CD14-positive monocyte (primary cell): ENCODE measurements at regions not wholly inside any gene's neighbourhood (a gene's known extent, or its start where the extent isn't known, plus 50 kb on each side); places are given as distances from the start of the nearest gene placed in this dataset.

Source experiments
- DNase-seq, 3 donors: peaks; one replicate each; pipeline ENCODE4 v3.0.0-alpha.2; 2011 to 2022
- H2AFZ ChIP-seq: 2 replicates; pipeline ENCODE4 v1.6.0; 2012; ENCODE audit warnings: mild to moderate bottlenecking, low read depth, low read length, inconsistent platforms; ENCODE audit not compliant: insufficient read depth, poor library complexity, severe bottlenecking
- H3K27ac ChIP-seq, 2 donors: 1 replicate in 1 of 2; 2 replicates in 1 of 2; pipeline ENCODE4 v1.5.1; 2012 to 2013; ENCODE audit warnings: low read length in 2 of 2, control low read depth in 1 of 2, inconsistent platforms in 1 of 2, low read depth in 1 of 2, mild to moderate bottlenecking in 1 of 2
- H3K27me3 ChIP-seq, 2 donors: one replicate each; pipeline versions ENCODE4 v1.6.0 to v1.6.1; 2011 to 2013; ENCODE audit warnings: low read length in 2 of 2; ENCODE audit not compliant: control insufficient read depth in 2 of 2, insufficient read depth in 2 of 2
- H3K36me3 ChIP-seq, 2 donors: replicated peaks in 1 of 2; 1 replicate in 1 of 2; 2 replicates in 1 of 2; pipeline versions ENCODE4 v1.5.1 to v1.6.1; 2012 to 2013; ENCODE audit warnings: low read length in 2 of 2, control low read depth in 1 of 2, inconsistent platforms in 1 of 2, mild to moderate bottlenecking in 1 of 2; ENCODE audit not compliant: insufficient read depth in 2 of 2, control insufficient read depth in 1 of 2
- H3K4me1 ChIP-seq, 2 donors: 1 replicate in 1 of 2; 2 replicates in 1 of 2; pipeline versions ENCODE4 v1.5.1 to v1.6.1; 2012 to 2013; ENCODE audit warnings: low read length in 2 of 2, control low read depth in 1 of 2, inconsistent platforms in 1 of 2, mild to moderate bottlenecking in 1 of 2, moderate library complexity in 1 of 2; ENCODE audit not compliant: insufficient read depth in 2 of 2, control insufficient read depth in 1 of 2
- H3K4me2 ChIP-seq: replicated peaks from 2 replicates; pipeline ENCODE3; 2012; ENCODE audit warnings: low read length, moderate library complexity, mild to moderate bottlenecking; ENCODE audit not compliant: poor library complexity, severe bottlenecking; ENCODE audit errors: extremely low read depth
- H3K4me3 ChIP-seq, 3 experiments: fragments of 200-600 bp in 1 of 3; sonication (generic) in 1 of 3; replicated peaks in 1 of 3; 1 replicate in 2 of 3; 2 replicates in 1 of 3; pipeline ENCODE4 v1.5.1; 2011 to 2013; ENCODE audit warnings: low read length in 3 of 3, mild to moderate bottlenecking in 3 of 3, control low read depth in 2 of 3, low read depth in 2 of 3, inconsistent platforms in 1 of 3, moderate library complexity in 1 of 3
- H3K79me2 ChIP-seq: 2 replicates; pipeline ENCODE4 v1.6.0; 2012; ENCODE audit warnings: mild to moderate bottlenecking, control low read depth, inconsistent platforms, low read length, moderate library complexity; ENCODE audit not compliant: insufficient read depth
- H3K9ac ChIP-seq: 2 replicates; pipeline ENCODE4 v1.6.0; 2017; ENCODE audit warnings: low read length, mild to moderate bottlenecking; ENCODE audit not compliant: insufficient read depth, poor library complexity, severe bottlenecking
- H3K9me3 ChIP-seq, 2 donors: replicated peaks in 1 of 2; 1 replicate in 1 of 2; 2 replicates in 1 of 2; pipeline versions ENCODE4 v1.5.1 to v1.6.1; 2012 to 2013; ENCODE audit warnings: low read length in 2 of 2, control low read depth in 1 of 2; ENCODE audit not compliant: control insufficient read depth in 1 of 2, insufficient read depth in 1 of 2
- H4K20me1 ChIP-seq: 2 replicates; pipeline ENCODE4 v1.6.0; 2012; ENCODE audit warnings: mild to moderate bottlenecking, low read length, control low read depth, moderate library complexity; ENCODE audit not compliant: insufficient read depth
- H3K27ac Mint-ChIP-seq, 7 donors: one replicate each; pipeline ENCODE4 v1.8.0; 2020; ENCODE audit warnings: mild to moderate bottlenecking in 7 of 7, mixed read lengths in 7 of 7, moderate library complexity in 6 of 7, inconsistent platforms in 2 of 7
- H3K27me3 Mint-ChIP-seq, 3 donors: one replicate each; pipeline ENCODE4 v1.8.0; 2021 to 2022; ENCODE audit warnings: low read depth in 3 of 3, mild to moderate bottlenecking in 3 of 3, mixed read lengths in 3 of 3, moderate library complexity in 3 of 3, inconsistent platforms in 1 of 3
- H3K36me3 Mint-ChIP-seq, 2 donors: one replicate each; pipeline ENCODE4 v1.8.0; 2020; ENCODE audit warnings: mixed read lengths in 2 of 2, inconsistent platforms in 1 of 2, mild to moderate bottlenecking in 1 of 2
- H3K4me1 Mint-ChIP-seq: one replicate; pipeline ENCODE4 v1.8.0; 2020; ENCODE audit warnings: mild to moderate bottlenecking, mixed read lengths
- H3K4me3 Mint-ChIP-seq, 2 donors: one replicate each; pipeline ENCODE4 v1.8.0; 2020; ENCODE audit warnings: mild to moderate bottlenecking in 2 of 2, mixed read lengths in 2 of 2, moderate library complexity in 1 of 2
- H3K9me3 Mint-ChIP-seq, 7 donors: one replicate each; pipeline ENCODE4 v1.8.0; 2020 to 2022; ENCODE audit warnings: mixed read lengths in 7 of 7, mild to moderate bottlenecking in 6 of 7, moderate library complexity in 6 of 7, inconsistent platforms in 2 of 7
- WGBS: methylation state at CpG from one replicate; pipeline ENCODE4 v1.1.5; 2013; ENCODE audit warnings: missing lambda C conversion rate; ENCODE audit not compliant: insufficient coverage; 5-methylcytosine and 5-hydroxymethylcytosine counted together
- intact Hi-C, 2 donors: fragments of 100-400 bp; cut with micrococcal nuclease; formaldehyde crosslinking; loops; one replicate each; pipeline versions ENCODE4 v1.15.0 to v1.15.1; 2023
- TF ChIP-seq, protein P1 (sequence below): fragments of 200-600 bp; IDR thresholded peaks from one replicate; pipeline ENCODE4 v1.8.0; 2022; ENCODE audit warnings: antibody characterized with exemption, mild to moderate bottlenecking

DNA sequence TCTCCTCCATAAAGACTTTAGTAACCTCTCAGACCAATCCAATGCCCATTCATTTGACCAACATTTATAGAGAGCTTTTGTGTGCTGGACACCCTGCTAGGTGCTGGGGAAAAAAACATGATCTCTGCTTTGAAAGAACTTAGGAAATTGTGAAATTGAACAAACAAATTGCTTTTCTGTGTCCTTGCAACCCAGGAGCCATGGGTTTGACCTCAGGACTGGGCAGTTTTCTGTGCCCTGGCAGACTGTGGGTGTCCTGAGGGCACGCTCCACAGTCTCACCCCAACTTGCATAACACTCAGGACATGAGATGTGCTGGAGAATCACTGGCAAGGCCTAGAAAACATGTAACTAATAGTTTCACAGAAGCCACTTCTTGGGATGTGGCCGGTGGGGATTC is 429.1 kb upstream of the ZMIZ1 start:
- H3K27me3 ChIP-seq: no peaks in the 10 kb centered on the region
- H3K4me2 ChIP-seq: no peak overlapping the region
- H3K36me3 ChIP-seq: no peaks in the 10 kb centered on the region
- no peak overlapping the region for H3K27ac ChIP-seq
- H3K36me3 Mint-ChIP-seq: no peaks in the 10 kb centered on the region
- H3K4me1 ChIP-seq: peaks cover 0 to 6% of the 10 kb centered on the region in 2 donors
- intact Hi-C loops: no loop called here
- H3K27ac Mint-ChIP-seq: no peak overlapping the region
- H3K4me3 Mint-ChIP-seq: no peak overlapping the region
- no peak overlapping the region for H3K9ac ChIP-seq
- TF ChIP-seq, protein P1, sequence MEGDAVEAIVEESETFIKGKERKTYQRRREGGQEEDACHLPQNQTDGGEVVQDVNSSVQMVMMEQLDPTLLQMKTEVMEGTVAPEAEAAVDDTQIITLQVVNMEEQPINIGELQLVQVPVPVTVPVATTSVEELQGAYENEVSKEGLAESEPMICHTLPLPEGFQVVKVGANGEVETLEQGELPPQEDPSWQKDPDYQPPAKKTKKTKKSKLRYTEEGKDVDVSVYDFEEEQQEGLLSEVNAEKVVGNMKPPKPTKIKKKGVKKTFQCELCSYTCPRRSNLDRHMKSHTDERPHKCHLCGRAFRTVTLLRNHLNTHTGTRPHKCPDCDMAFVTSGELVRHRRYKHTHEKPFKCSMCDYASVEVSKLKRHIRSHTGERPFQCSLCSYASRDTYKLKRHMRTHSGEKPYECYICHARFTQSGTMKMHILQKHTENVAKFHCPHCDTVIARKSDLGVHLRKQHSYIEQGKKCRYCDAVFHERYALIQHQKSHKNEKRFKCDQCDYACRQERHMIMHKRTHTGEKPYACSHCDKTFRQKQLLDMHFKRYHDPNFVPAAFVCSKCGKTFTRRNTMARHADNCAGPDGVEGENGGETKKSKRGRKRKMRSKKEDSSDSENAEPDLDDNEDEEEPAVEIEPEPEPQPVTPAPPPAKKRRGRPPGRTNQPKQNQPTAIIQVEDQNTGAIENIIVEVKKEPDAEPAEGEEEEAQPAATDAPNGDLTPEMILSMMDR: no peak
- H3K4me3 ChIP-seq: no peak overlapping the region
- H3K79me2 ChIP-seq: no peaks in the 10 kb centered on the region
- H3K9me3 Mint-ChIP-seq: peaks cover 0 to 1% (median 0%) of the 10 kb centered on the region in 7 donors
- H3K27me3 Mint-ChIP-seq: peaks cover 0 to 2% (median 0%) of the 10 kb centered on the region in 3 donors
- H3K9me3 ChIP-seq: no peaks in the 10 kb centered on the region
- WGBS: no CpG with 5 or more reads among the region's 2 CpGs
- no peaks in the 10 kb centered on the region for H4K20me1 ChIP-seq
- H3K4me1 Mint-ChIP-seq: peaks cover 19% of the 10 kb centered on the region
- no peak overlapping the region for H2AFZ ChIP-seq
- DNase-seq: no peak

DNA sequence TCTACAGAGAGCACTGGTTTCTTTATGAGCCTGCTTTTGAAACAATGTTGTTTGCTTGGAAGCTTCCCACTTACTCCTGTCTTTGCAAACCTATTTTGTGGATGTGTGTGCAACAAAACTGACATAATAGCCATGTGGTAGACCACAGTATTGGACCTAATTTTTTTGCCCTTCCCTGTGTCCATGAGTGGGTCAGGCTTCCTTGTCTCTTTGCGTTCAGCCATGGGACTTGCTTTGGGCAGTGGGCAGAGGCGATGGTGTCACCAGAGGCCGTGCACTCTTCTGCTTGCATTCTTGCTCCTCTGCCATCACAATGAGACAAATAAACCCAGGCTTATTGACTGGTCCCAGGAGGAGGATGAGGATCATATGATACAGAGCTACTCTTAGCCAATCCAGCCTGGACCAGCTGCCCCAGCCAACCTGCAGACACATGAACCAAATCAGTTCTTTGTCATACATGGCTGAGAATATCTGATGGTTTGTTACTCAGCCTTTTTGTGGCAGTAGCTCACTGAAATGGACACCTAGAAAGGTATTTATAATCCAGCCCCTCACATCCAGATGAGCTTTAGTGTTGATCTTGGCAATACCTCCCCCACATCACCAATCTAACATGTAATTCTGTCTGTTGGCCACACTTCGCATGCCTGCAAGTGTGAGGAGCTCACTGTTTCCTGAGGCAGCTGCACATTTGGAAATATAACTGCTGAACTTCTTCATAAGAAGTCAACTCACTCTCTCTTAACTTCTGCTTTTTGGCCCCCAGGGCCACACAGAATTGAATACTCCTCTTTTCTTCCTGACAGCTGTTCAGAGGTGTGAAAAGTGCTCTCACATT is 427.8 kb upstream of the ZMIZ1 start:
- no peaks in the 10 kb centered on the region for H4K20me1 ChIP-seq
- peak; percentile 7 to 12 (median 12) for DNase-seq
- Mint-ChIP-seq H3K36me3 (no peaks in the 10 kb centered on the region), H3K9me3 (peaks cover 0 to 5% (median 0%) of the 10 kb centered on the region in 7 donors), H3K4me1 (peaks cover 19% of the 10 kb centered on the region), H3K27me3 (peaks cover 0 to 2% (median 0%) of the 10 kb centered on the region in 3 donors), H3K4me3 (no peak overlapping the region), H3K27ac (no peak overlapping the region)
- H3K9ac ChIP-seq: no peak overlapping the region
- intact Hi-C loops: no loop called here
- H2AFZ ChIP-seq: no peak overlapping the region
- H3K4me2 ChIP-seq: no peak overlapping the region
- H3K79me2 ChIP-seq: no peaks in the 10 kb centered on the region
- H3K4me1 ChIP-seq: peaks cover 0 to 6% of the 10 kb centered on the region in 2 donors
- WGBS: 0% methylated on average over 1 of the region's 4 CpGs
- no peaks in the 10 kb centered on the region for H3K9me3 ChIP-seq
- TF ChIP-seq, protein P1: no peak
- H3K27ac ChIP-seq: no peak overlapping the region
- H3K36me3 ChIP-seq: no peaks in the 10 kb centered on the region
- no peaks in the 10 kb centered on the region for H3K27me3 ChIP-seq
- H3K4me3 ChIP-seq: no peak overlapping the region
